ENCODE measurements at regions not wholly inside any gene's neighbourhood (a gene's known extent, or its start where the extent isn't known, plus 50 kb on each side); places are given as distances from the start of the nearest gene placed in this dataset.

DNA sequence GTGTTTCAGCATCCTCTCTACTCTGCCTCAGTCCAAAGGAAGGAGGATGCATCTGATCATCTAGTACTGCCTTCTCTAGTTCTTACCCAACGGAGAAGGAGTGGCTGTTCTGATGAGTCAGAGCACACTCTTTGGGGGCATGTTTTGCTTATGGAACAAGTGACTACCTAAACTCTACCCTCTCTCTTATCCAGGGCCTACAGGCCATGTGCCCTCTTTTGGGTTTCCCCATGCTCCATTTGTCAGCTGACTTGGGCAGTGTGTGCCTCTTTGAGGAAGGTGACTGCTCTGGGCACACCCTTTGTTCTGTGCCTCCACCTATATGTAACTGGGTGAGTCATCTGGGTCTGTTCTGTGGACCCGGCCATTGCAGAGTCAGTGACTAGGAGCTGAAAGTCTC is 89.6 kb upstream of the BNC2 start:
- no peak for TF ChIP-seq CTCF (IDR thresholded peaks at IDR 0.05; ENCODE audit: control insufficient read depth, extremely low read depth, insufficient read depth)
- H3K4me3 ChIP-seq (ENCODE audit: low read depth, low read length) = no peak overlapping the region
- DNase-seq (ENCODE audit: low read depth) = no peak

GRCh38 chr9:16959391-16959790 is 88.9 kb upstream of the BNC2 start:
- DNase-seq (ENCODE audit: low read depth) = no peak
- TF ChIP-seq CTCF (IDR thresholded peaks at IDR 0.05; ENCODE audit: control insufficient read depth, extremely low read depth, insufficient read depth) = no peak
- no peak overlapping the region for H3K4me3 ChIP-seq (ENCODE audit: low read depth, low read length)

DNA sequence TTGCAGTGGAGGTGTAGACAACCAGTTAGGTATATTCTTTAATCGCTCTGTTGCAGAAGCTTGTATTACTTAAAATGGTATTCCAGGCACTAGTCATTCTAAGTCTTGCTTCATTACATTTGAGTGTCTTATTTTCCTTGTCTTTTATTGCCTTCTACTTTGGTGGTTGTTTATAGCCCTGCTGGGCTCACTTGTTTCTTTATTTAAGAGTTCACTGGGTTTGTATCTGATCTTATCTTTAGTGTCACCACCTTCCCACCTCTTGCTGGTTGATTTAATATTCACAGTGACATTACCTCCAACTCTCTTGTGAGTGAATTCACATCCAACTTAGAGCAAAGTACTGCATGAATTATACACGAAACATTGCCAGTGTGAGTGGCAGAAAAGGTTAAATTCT is 83.6 kb upstream of the BNC2 start:
- no peak overlapping the region for H3K4me3 ChIP-seq (ENCODE audit: low read depth, low read length)
- TF ChIP-seq CTCF (IDR thresholded peaks at IDR 0.05; ENCODE audit: control insufficient read depth, extremely low read depth, insufficient read depth) = no peak
- peak; percentile 75 for DNase-seq (ENCODE audit: low read depth)

DNA sequence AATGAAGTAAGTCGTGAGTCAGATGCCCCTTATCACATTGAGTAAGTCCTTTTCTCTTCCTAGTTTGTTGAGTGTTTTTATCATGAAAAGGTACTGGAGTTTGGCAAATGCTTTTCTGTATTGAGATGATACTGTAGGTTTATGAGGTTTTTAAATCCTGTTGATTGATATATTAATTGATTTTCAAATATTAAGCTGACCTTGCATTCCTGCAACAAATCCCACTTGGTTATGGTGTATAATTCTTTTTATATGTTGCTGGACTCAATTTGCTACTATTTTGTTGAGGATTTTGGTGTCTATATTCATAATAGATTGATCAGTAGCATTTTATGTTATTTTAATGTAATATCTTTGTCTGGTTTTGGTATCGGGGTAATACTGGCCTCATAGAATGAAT is 81.0 kb upstream of the BNC2 start:
- no peak for TF ChIP-seq CTCF (IDR thresholded peaks at IDR 0.05; ENCODE audit: control insufficient read depth, extremely low read depth, insufficient read depth)
- no peak for DNase-seq (ENCODE audit: low read depth)
- no peak overlapping the region for H3K4me3 ChIP-seq (ENCODE audit: low read depth, low read length)

DNA sequence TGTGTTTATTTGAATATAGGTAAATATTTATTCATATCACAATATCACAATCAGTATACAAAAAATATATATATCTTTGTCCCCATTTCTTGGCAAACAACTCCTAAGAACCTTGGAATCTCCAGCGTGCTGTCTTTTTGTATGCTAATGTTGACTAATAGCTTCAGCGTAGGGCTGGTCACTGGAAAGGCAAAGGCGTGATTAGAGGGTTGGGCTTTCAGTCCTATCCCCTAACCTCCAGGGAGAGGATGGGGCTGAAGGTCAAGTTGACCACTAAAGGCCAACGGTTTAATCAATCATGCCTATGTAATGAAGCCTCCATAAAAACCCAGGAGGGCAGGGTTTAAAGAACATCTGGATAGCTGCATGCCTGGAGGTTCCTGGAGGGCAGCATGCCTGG is 79.6 kb upstream of the BNC2 start:
- H3K4me3 ChIP-seq (ENCODE audit: low read depth, low read length) = no peak overlapping the region
- DNase-seq (ENCODE audit: low read depth) = no peak
- no peak for TF ChIP-seq CTCF (IDR thresholded peaks at IDR 0.05; ENCODE audit: control insufficient read depth, extremely low read depth, insufficient read depth)

DNA sequence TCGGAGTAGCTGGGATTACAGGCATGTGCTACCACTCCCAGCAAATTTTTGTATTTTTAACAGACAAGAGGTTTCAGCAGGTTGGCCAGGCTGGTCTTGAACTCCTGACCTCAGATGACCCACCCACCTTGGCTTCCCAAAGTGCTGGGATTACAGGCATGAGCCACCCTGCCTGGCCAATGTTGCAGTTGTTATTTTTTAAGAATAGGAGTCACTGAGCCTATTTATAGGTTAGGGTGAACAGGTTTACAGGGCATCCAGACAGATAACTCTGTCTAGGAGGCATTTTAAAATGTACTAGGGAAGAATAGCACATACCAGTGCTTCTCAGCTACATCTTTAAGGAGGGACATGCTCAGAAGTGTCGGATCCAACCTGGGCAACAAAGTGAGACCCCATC is 60.1 kb upstream of the BNC2 start:
- TF ChIP-seq CTCF (IDR thresholded peaks at IDR 0.05; ENCODE audit: control insufficient read depth, extremely low read depth, insufficient read depth) = no peak
- H3K4me3 ChIP-seq (ENCODE audit: low read depth, low read length) = no peak overlapping the region
- DNase-seq (ENCODE audit: low read depth) = no peak

- H3K4me3 ChIP-seq (ENCODE audit: low read depth, low read length) = no peak overlapping the region
- DNase-seq (ENCODE audit: low read depth) = no peak
- TF ChIP-seq CTCF (IDR thresholded peaks at IDR 0.05; ENCODE audit: control insufficient read depth, extremely low read depth, insufficient read depth) = no peak
Observed at GRCh38 chr9:16928179-16928945, 57.9 kb upstream of the BNC2 start.
